VCaP (cell line): ENCODE measurements at regions not wholly inside any gene's neighbourhood (a gene's known extent, or its start where the extent isn't known, plus 50 kb on each side); places are given as distances from the start of the nearest gene placed in this dataset.

ENCODE experiments used
- H3K27ac ChIP-seq: fragments of 450-650 bp; 2 replicates; pipeline ENCODE4 v1.5.1; 2017
- TF ChIP-seq, protein P1 (sequence below): fragments of 450-650 bp; conservative IDR thresholded peaks from 2 replicates; pipeline ENCODE4 v1.5.1; 2017; ENCODE audit warnings: mild to moderate bottlenecking, moderate library complexity

DNA sequence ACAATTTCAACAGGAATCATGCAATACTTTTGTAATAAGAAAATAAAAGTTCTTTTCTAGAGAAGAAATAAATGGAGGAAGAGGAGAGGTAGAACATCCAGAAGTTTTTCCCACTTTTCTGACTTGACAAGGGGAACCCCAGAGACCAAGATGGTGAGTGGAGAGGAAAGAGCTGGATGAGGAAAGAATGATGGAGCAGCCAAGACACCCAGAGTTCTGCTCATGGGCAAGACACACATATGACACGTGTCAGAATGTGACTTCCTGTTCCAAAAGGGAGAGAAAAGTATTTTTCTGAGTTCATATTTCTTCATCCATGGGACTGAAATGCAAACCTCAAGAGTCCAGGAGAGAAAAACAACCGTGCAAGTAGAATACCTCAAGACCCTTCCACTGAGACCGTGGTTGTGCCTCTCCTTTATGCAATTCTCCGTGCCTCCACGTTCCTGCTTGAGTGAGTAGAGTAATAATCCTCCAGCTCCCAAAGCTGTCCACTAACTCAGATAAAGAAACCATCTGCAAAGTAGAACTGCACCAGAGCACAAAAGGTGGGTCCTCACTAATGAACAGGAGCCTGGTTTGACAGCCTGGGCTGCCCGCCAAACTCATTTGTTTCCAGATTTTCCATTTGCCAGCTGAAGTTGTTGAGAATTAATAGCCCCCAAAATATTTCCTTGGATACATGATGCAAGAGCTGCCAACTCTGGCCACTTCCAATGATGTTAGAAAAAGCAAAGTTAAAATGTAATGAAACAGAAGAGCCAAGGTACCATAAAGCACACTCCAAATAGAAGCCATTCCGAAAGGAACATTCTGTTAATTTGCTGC is 272.6 kb upstream of the IGF1R start:
- no peak overlapping the region for H3K27ac ChIP-seq
- TF ChIP-seq, protein P1, sequence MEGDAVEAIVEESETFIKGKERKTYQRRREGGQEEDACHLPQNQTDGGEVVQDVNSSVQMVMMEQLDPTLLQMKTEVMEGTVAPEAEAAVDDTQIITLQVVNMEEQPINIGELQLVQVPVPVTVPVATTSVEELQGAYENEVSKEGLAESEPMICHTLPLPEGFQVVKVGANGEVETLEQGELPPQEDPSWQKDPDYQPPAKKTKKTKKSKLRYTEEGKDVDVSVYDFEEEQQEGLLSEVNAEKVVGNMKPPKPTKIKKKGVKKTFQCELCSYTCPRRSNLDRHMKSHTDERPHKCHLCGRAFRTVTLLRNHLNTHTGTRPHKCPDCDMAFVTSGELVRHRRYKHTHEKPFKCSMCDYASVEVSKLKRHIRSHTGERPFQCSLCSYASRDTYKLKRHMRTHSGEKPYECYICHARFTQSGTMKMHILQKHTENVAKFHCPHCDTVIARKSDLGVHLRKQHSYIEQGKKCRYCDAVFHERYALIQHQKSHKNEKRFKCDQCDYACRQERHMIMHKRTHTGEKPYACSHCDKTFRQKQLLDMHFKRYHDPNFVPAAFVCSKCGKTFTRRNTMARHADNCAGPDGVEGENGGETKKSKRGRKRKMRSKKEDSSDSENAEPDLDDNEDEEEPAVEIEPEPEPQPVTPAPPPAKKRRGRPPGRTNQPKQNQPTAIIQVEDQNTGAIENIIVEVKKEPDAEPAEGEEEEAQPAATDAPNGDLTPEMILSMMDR, result no peak

DNA sequence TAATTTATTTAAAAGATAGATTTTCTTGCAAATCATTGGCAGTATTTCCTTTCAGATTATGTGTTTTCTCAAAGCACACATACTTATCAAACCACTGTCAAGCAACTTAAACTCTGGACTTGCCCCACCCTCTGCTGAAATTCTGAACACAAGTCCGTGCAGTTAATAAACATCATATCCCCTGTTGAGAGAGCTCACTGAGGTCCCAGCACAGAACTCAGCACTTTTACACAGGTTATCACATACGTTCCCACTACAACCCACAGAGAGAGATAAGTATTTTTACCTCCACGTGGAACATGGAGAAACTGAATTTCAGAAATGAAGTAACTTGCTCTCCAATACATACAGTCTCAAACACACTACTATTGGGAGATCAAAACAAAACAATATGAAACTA is 267.6 kb upstream of the IGF1R start:
- TF ChIP-seq, protein P1, result no peak
- H3K27ac ChIP-seq, result no peak overlapping the region

DNA sequence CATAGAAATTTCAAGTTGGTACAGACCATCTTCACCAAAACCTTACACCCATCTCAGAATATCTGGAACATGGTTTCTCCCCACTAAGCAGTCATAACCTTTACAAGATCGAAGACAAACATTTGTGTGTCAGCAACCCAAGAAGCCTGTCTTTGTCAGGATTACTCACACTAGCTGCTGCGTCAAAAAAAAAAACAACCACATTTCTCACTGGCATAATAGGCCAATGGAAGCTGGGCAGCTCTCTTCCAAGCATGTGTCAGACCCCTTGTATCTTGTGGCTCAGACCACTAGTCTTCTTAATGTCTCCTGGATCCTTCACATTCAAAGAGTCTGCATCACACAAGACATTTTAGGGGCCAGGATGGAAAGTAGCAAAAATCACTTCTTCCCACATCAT is 266.9 kb upstream of the IGF1R start:
- H3K27ac ChIP-seq, result no peak overlapping the region
- TF ChIP-seq, protein P1, result no peak

DNA sequence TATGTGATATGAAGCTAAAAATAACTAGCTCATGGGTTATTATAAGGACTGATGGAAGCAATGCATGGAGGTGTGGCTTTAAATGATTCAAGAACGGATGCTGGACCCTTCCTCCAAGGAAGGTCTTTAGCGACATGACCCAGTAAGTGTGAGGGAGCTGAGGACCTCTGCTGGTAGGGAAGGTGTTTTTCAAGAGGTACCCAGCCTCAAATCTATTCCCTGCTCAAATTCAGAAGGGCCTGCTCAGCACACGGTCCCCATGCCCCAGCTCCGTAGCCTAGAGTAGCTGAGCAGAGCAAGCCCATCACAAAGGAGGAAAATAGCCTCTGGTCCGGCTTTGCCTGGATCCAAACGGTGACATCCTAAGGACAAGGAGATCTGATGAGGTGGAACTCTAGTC is 266.2 kb upstream of the IGF1R start:
- TF ChIP-seq, protein P1, result no peak

DNA sequence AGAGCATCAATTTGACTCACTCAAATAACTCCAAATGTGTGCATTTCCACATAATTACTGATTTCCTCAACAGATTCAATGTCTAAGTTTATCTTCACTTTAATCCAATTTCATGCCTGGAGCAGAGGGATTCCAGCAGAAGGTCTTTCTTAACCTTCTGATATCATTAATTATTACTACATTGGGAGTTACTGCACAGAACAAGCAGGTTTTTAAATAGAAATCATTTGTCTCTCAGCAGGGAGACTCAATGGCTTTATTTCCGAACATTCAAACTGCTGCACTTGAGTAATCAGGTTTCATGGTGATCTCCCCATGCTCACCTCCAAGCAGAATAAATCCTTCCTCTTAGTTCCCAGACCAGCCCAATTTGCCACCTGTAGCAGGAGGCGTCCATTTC is 264.8 kb upstream of the IGF1R start:
- TF ChIP-seq, protein P1, result no peak
- no peak overlapping the region for H3K27ac ChIP-seq

More for the DNA sequence above, 266.2 kb upstream of the IGF1R start:
- H3K27ac ChIP-seq, result no peak overlapping the region

DNA sequence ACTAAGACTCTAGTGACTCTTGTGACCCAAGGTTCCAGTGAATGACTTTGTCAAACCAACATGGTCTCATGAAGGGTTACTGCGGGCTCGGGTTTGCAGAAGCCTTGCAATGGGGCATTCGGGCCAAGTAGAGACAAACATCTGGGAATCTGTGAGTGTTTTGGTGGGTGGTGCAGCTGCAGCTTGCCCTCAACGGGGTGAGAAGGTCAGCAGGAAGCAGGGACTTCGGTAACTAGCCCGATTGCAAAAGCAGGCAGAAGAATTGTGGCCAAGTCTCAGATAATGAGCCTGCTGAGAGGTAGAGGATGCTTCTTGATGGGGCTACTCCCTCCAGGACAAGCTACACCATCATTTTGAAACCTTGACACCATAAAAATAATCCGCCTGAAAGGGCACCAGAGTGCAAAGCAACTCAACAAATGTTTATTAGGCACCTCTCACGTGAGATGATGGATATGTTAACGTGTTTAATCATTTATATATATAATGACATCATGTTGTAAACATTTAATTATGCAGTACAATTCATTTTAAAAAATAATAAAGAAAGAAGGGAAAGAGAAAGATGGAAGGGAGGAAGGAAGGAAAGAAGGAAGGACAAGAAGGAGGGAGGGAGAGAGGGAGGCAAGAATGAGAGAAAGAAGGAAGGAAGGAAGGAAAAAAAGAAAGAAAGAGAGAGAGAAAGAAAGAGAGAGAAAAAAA is 263.9 kb upstream of the IGF1R start:
- H3K27ac ChIP-seq, result no peak overlapping the region
- TF ChIP-seq, protein P1, result no peak

DNA sequence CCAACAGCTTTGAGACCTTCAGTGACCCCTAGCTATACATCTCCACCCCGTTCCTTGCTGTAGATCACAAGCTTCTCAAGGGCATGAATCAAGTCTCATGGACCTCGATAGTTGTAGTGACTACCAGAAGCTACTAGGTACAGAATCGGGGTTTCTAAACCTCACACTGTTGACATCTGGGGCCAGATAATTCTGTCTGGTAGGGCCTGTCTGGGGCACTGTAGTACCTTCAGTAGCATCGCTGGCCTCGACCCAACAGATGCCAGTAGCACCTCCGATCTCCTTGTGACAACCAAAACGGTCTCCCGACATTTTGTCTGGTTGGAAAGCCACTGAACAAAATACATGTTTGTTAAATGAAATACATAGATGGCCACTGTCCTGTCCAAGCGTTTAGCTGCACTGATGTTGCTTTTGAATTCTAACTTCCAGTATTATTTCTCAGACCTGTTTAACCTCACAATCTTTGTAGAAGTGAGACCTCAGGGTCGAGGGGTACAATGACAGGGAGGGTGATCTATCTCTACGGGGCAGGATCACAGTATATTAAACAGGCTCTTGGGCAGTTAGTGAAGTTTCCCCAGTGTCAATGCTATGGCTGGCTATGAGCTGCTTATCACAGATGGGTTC is 262.5 kb upstream of the IGF1R start:
- TF ChIP-seq, protein P1, result no peak
- no peak overlapping the region for H3K27ac ChIP-seq
